ENCODE measurements at regions not wholly inside any gene's neighbourhood (a gene's known extent, or its start where the extent isn't known, plus 50 kb on each side); places are given as distances from the start of the nearest gene placed in this dataset.

GRCh38 chr5:138635265-138635664 is 60.1 kb upstream of the HSPA9 start:
- Histone ChIP-seq H3K27me3 (ENCODE audit: control insufficient read depth, insufficient read depth, low read length) (peaks cover 15% of the 10 kb centered on the region), H3K4ac (ENCODE audit: low read depth, low read length) (no peak overlapping the region), H4K8ac (ENCODE audit: low read depth in 2 of 2, low read length in 2 of 2) (peak overlapping the region in 1 of 2 experiments; percentile 25; a peak in 1 of 4 replicates), H3K18ac (ENCODE audit: low read depth, low read length) (no peak overlapping the region), H4K91ac (ENCODE audit: insufficient read depth, low read depth, low read length) (no peak overlapping the region), H3K9me1 (ENCODE audit: insufficient read depth, low read length) (no peaks in the 10 kb centered on the region), H3K4me2 (ENCODE audit: low read depth, low read length) (no peak overlapping the region), H3K36me3 (ENCODE audit: control insufficient read depth, insufficient read depth, low read length) (no peaks in the 10 kb centered on the region), H2BK15ac (ENCODE audit: low read depth, low read length) (no peak overlapping the region), H3K14ac (replicated peaks; ENCODE audit: low read depth, low read length) (0 out of 2 replicates have a peak overlapping the region, but pooled peaks have one; percentile 21), H3K4me1 (ENCODE audit: control insufficient read depth, insufficient read depth, low read length) (no peaks in the 10 kb centered on the region), H2BK120ac (ENCODE audit: low read depth, low read length) (no peak overlapping the region), H3K23ac (ENCODE audit: low read depth, low read length) (no peak overlapping the region), H3K56ac (ENCODE audit: extremely low read depth, insufficient read depth, low read length) (no peak overlapping the region), H2AK5ac (ENCODE audit: low read depth, low read length) (no peak overlapping the region), H3K9me3 (ENCODE audit: control insufficient read depth, insufficient read depth, low read length) (no peaks in the 10 kb centered on the region), H2BK20ac (ENCODE audit: low read depth, low read length) (no peak overlapping the region), H2AK9ac (replicated peaks; ENCODE audit: low read depth, low read length, poor library complexity) (no peak overlapping the region), H3K79me1 (ENCODE audit: low read depth in 1 of 2, low read length in 2 of 2) (no peaks in the 10 kb centered on the region), H4K5ac (ENCODE audit: low read depth, low read length) (no peak overlapping the region), H2AFZ (replicated peaks; ENCODE audit: low read length, poor library complexity) (no peak overlapping the region), H4K20me1 (ENCODE audit: insufficient read depth, low read length) (no peaks in the 10 kb centered on the region), H3K27ac (ENCODE audit: insufficient read depth, low read length) (no peak overlapping the region; the same call in 1 of the 2 replicates), H2BK5ac (ENCODE audit: low read depth, low read length, poor library complexity, severe bottlenecking) (no peak overlapping the region), H3K4me3 (ENCODE audit: insufficient read depth, low read depth, low read length) (no peak overlapping the region), H3K9ac (ENCODE audit: low read depth, low read length) (no peak overlapping the region)
- dilution Hi-C loops (cut with HindIII; ENCODE audit: low sequenced_read_pairs, unreplicated experiment) (no loop called here), in situ Hi-C loops (cut with MboI; ENCODE audit: low sequenced_read_pairs) (no loop called here), intact Hi-C loops (cut with micrococcal nuclease) (no loop called here)
- CTCF ChIA-PET, result no interaction called here
- POLR2A ChIA-PET (ENCODE audit: unreplicated experiment), result interaction anchor here (0.5 kb wide), 1 partner anchor 239 kb away, joined by 4 read pairs; no protein-coding TSS in a partner anchor
- WGBS, 2 experiments (ENCODE audit: extremely low coverage in 2 of 2, insufficient read length in 1 of 2), result no CpG with 5 or more reads among the region's 3 CpGs
- TF ChIP-seq CHD1 (IDR thresholded peaks at IDR 0.05; ENCODE audit: low read depth, low read length) (no peak), USF2 (IDR thresholded peaks at IDR 0.05; ENCODE audit: low read depth, low read length) (no peak), BHLHE40 (IDR thresholded peaks at IDR 0.05; ENCODE audit: low read depth, low read length) (no peak), RFX5 (IDR thresholded peaks at IDR 0.05; ENCODE audit: low read depth, low read length) (no peak), ELK1 (IDR thresholded peaks at IDR 0.05; ENCODE audit: borderline replicate concordance, low read depth, low read length) (no peak), CEBPB (IDR thresholded peaks at IDR 0.05; ENCODE audit: low read depth, low read length) (no peak), FOS (IDR thresholded peaks at IDR 0.05; ENCODE audit: low read depth, low read length) (no peak), CTCF (conservative IDR thresholded peaks at IDR 0.05; ENCODE audit: low read depth, low read length) (no peak), MAZ (IDR thresholded peaks at IDR 0.05; ENCODE audit: borderline replicate concordance, low read depth, low read length) (no peak)
- DNase-seq (peak; percentile 29), ATAC-seq (ENCODE audit: low read depth) (peak; percentile 63)
- BruUV-seq (replicated peaks), result no TSS peak

Measured in IMR-90 (cell line).